Ascending aorta (tissue), 2 donors: ENCODE measurements at regions not wholly inside any gene's neighbourhood (a gene's known extent, or its start where the extent isn't known, plus 50 kb on each side); places are given as distances from the start of the nearest gene placed in this dataset.

Experiments
- DNase-seq, 2 donors: peaks; one replicate each; pipeline ENCODE4 v3.0.0-alpha.2; 2019; ENCODE audit warnings: low spot score in 2 of 2
- H3K27ac ChIP-seq, 2 donors: fragments of 200-600 bp; sonication (generic); one replicate each; pipeline ENCODE4 v1.5.1; 2016 to 2017; ENCODE audit warnings: mild to moderate bottlenecking in 1 of 2
- H3K27me3 ChIP-seq: fragments of 200-600 bp; sonication (generic); one replicate; pipeline ENCODE4 v1.5.1; 2017
- H3K36me3 ChIP-seq, 2 donors: fragments of 200-600 bp; sonication (generic); one replicate each; pipeline ENCODE4 v1.5.1; 2016
- H3K4me1 ChIP-seq, 2 donors: fragments of 200-600 bp; sonication (generic); one replicate each; pipeline ENCODE4 v1.5.1; 2016 to 2017; ENCODE audit warnings: mild to moderate bottlenecking in 1 of 2
- H3K4me3 ChIP-seq, 2 donors: fragments of 200-600 bp; sonication (generic); one replicate each; pipeline ENCODE4 v1.5.1; 2016 to 2017; ENCODE audit warnings: mild to moderate bottlenecking in 1 of 2
- H3K9me3 ChIP-seq, 2 donors: fragments of 200-600 bp; sonication (generic); one replicate each; pipeline ENCODE4 v1.5.1; 2016
- intact Hi-C: fragments of 100-400 bp; cut with DNase I; formaldehyde crosslinking; loops from one replicate; pipeline ENCODE4 v1.15.1; 2023
- TF ChIP-seq, protein P1 (sequence below), 3 experiments: fragments of 200-600 bp in 2 of 3; fragments of 450-650 bp in 1 of 3; sonication (generic) in 2 of 3; IDR thresholded peaks; one replicate each; pipeline ENCODE4 v1.5.1; 2016 to 2019; ENCODE audit warnings: antibody characterized with exemption in 3 of 3, mild to moderate bottlenecking in 1 of 3, moderate library complexity in 1 of 3

GRCh38 chr1:217373761-217374701 is 256.9 kb downstream of the GPATCH2 start:
- TF ChIP-seq, protein P1, sequence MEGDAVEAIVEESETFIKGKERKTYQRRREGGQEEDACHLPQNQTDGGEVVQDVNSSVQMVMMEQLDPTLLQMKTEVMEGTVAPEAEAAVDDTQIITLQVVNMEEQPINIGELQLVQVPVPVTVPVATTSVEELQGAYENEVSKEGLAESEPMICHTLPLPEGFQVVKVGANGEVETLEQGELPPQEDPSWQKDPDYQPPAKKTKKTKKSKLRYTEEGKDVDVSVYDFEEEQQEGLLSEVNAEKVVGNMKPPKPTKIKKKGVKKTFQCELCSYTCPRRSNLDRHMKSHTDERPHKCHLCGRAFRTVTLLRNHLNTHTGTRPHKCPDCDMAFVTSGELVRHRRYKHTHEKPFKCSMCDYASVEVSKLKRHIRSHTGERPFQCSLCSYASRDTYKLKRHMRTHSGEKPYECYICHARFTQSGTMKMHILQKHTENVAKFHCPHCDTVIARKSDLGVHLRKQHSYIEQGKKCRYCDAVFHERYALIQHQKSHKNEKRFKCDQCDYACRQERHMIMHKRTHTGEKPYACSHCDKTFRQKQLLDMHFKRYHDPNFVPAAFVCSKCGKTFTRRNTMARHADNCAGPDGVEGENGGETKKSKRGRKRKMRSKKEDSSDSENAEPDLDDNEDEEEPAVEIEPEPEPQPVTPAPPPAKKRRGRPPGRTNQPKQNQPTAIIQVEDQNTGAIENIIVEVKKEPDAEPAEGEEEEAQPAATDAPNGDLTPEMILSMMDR (IDR thresholded peaks at IDR 0.05): no peak
- intact Hi-C loops: no loop called here
- DNase-seq: no peak

GRCh38 chr1:217372049-217372970 is 258.6 kb downstream of the GPATCH2 start:
- Histone ChIP-seq H3K27me3 (no peaks in the 10 kb centered on the region), H3K4me3 (no peak overlapping the region), H3K36me3 (no peaks in the 10 kb centered on the region), H3K4me1 (no peaks in the 10 kb centered on the region), H3K27ac (no peak overlapping the region), H3K9me3 (no peaks in the 10 kb centered on the region)
- TF ChIP-seq, protein P1 (IDR thresholded peaks at IDR 0.05): no peak
- intact Hi-C loops: no loop called here
- DNase-seq: no peak

More at GRCh38 chr1:217373761-217374701, 256.9 kb downstream of the GPATCH2 start:
- H3K36me3 ChIP-seq: no peaks in the 10 kb centered on the region
- H3K27ac ChIP-seq: no peak overlapping the region
- H3K9me3 ChIP-seq: no peaks in the 10 kb centered on the region
- no peak overlapping the region for H3K4me3 ChIP-seq
- no peaks in the 10 kb centered on the region for H3K4me1 ChIP-seq
- H3K27me3 ChIP-seq: no peaks in the 10 kb centered on the region

DNA sequence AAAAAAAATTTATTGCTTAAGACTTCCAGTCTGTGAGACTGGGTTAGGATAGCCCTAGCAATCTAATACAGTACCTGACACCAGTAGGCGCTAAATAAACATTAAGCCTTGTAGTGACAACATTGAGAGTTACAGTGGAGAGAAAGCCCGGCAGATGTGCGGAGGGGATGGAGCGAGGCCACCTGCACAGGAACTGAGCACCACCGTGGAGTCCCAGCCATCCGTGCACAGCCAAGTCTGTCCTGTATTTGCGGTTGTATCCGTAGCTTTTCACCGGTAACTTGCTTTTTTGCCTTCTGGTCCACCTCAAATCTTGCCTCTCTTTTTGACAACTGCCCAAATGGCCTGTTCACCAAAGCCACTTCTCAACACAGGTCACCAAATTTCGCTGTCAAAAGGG is 260.1 kb downstream of the GPATCH2 start:
- TF ChIP-seq, protein P1 (IDR thresholded peaks at IDR 0.05): no peak
- DNase-seq: no peak
- intact Hi-C loops: no loop called here
- no peak overlapping the region for H3K27ac ChIP-seq
- no peaks in the 10 kb centered on the region for H3K36me3 ChIP-seq
- no peaks in the 10 kb centered on the region for H3K27me3 ChIP-seq
- H3K4me3 ChIP-seq: no peak overlapping the region
- no peaks in the 10 kb centered on the region for H3K4me1 ChIP-seq
- no peaks in the 10 kb centered on the region for H3K9me3 ChIP-seq

- no peak overlapping the region for H3K27ac ChIP-seq
- no peaks in the 10 kb centered on the region for H3K36me3 ChIP-seq
- intact Hi-C loops: no loop called here
- no peaks in the 10 kb centered on the region for H3K9me3 ChIP-seq
- no peaks in the 10 kb centered on the region for H3K4me1 ChIP-seq
- TF ChIP-seq, protein P1 (IDR thresholded peaks at IDR 0.05): no peak
- DNase-seq: no peak
- H3K4me3 ChIP-seq: no peak overlapping the region
- no peaks in the 10 kb centered on the region for H3K27me3 ChIP-seq
Observed at GRCh38 chr1:217369996-217370551, 260.8 kb downstream of the GPATCH2 start.

DNA sequence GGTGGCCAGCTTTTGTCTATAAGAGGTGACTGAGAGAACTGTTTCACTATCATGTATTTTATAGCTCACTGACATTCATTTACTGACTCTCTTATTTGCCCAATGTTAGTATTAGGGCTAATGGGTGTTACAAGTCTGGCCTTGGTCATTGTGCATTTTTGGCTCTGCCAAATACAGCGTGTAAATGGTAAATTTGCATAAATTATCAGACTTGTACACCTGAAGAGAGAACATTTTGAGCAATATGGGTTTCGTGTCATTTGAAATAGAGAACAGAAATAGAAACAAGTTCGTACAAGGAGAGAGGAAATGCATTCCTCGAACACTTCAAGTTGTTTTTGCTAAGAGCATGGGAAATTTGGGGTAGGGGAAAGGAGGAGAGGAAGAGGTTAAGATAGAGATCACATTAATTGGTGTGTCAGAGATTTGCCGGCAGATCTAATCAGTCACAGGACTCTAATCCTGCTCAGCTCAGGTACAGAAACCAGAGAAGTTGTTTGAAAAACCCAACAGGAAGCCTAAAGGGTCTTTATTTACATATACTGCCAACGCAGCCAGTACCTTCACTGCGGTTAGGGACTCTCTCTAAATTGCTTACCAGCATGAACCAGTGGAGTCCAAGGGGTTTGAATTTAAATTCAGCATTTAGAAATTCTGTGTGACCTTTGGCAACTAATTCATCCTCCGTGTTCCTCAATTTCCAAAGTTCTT is 261.5 kb downstream of the GPATCH2 start:
- H3K4me1 ChIP-seq: no peaks in the 10 kb centered on the region
- TF ChIP-seq, protein P1 (IDR thresholded peaks at IDR 0.05): no peak
- H3K4me3 ChIP-seq: no peak overlapping the region
- no peak overlapping the region for H3K27ac ChIP-seq
- no peak for DNase-seq
- H3K27me3 ChIP-seq: no peaks in the 10 kb centered on the region
- no peaks in the 10 kb centered on the region for H3K36me3 ChIP-seq
- H3K9me3 ChIP-seq: no peaks in the 10 kb centered on the region
- intact Hi-C loops: no loop called here
